ENCODE measurements at regions not wholly inside any gene's neighbourhood (a gene's known extent, or its start where the extent isn't known, plus 50 kb on each side); places are given as distances from the start of the nearest gene placed in this dataset.

DNA sequence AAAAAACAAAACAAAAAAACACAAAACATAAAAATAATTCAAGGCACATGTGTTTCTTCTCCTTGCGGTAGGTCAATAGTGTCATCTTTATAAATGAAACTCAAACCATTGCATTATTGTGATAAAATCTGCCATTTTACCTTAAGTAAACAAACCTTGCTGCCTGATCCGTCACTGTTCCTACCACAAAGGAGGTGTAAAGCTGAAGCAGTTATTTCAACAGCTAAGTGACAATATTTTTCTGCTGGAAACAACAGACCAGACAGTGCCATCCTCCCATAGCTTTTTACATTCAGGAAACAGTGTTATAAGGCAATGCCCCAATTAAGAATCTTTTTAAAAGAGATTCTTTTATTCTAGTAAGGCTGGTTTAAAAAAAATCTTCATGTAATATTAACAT lies 242.7 kb downstream of the PPP1R2C start:
- Histone ChIP-seq H3K4me3 (ENCODE audit: low read length, poor library complexity, severe bottlenecking) (no peak overlapping the region), H3F3A (ENCODE audit: low read depth) (no peaks in the 10 kb centered on the region), H3K9me3 (ENCODE audit: insufficient read depth, low read depth, low read length) (no peaks in the 10 kb centered on the region), H3K4me1 (ENCODE audit: insufficient read depth, low read length, poor library complexity, severe bottlenecking) (no peaks in the 10 kb centered on the region), H3K9ac (ENCODE audit: low read depth, low read length, poor library complexity, severe bottlenecking) (no peak overlapping the region), H3K79me2 (ENCODE audit: insufficient read depth, low read length) (no peaks in the 10 kb centered on the region), H3K9me2 (replicated peaks; ENCODE audit: low read depth, low read length) (no peaks in the 10 kb centered on the region), H3K4me2 (ENCODE audit: low read depth, low read length, poor library complexity, severe bottlenecking) (no peak overlapping the region), H2AFZ (ENCODE audit: low read length) (no peak overlapping the region), H4K20me1 (ENCODE audit: insufficient read depth, low read length, poor library complexity, severe bottlenecking) (no peaks in the 10 kb centered on the region), H3K36me3 (ENCODE audit: insufficient read depth, low read length) (no peaks in the 10 kb centered on the region), H3K27me3 (ENCODE audit: insufficient read depth, low read length, poor library complexity, severe bottlenecking) (no peaks in the 10 kb centered on the region)
- TF ChIP-seq, protein P1, sequence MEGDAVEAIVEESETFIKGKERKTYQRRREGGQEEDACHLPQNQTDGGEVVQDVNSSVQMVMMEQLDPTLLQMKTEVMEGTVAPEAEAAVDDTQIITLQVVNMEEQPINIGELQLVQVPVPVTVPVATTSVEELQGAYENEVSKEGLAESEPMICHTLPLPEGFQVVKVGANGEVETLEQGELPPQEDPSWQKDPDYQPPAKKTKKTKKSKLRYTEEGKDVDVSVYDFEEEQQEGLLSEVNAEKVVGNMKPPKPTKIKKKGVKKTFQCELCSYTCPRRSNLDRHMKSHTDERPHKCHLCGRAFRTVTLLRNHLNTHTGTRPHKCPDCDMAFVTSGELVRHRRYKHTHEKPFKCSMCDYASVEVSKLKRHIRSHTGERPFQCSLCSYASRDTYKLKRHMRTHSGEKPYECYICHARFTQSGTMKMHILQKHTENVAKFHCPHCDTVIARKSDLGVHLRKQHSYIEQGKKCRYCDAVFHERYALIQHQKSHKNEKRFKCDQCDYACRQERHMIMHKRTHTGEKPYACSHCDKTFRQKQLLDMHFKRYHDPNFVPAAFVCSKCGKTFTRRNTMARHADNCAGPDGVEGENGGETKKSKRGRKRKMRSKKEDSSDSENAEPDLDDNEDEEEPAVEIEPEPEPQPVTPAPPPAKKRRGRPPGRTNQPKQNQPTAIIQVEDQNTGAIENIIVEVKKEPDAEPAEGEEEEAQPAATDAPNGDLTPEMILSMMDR (conservative IDR thresholded peaks at IDR 0.05; ENCODE audit: low read length), result no peak
- TF ChIP-seq EZH2phosphoT487 (IDR thresholded peaks at IDR 0.05; ENCODE audit: borderline replicate concordance), result no peak

DNA sequence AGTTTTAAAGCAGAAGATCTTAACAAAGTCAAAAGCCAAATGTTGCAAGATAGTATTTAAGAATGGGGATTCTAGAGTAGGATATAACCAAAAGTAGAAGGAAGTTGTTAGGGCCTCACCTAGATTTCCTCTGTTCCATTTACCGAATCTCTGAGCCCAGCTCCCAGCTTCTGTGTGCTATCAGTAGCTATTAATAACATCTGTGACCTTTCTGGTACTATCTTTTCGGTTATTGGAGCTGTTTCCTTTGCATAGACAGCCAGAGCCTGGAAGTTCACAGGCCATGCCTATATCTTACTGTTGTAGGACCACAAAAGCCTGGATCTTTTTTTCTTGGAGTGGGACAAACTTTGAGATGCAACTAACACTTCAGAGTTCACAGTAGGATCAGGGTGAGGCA lies 244.2 kb downstream of the PPP1R2C start:
- H3K27me3 ChIP-seq (ENCODE audit: insufficient read depth, low read length, poor library complexity, severe bottlenecking), result no peaks in the 10 kb centered on the region
- H3K4me2 ChIP-seq (ENCODE audit: low read depth, low read length, poor library complexity, severe bottlenecking), result no peak overlapping the region
- no peaks in the 10 kb centered on the region for H3K4me1 ChIP-seq (ENCODE audit: insufficient read depth, low read length, poor library complexity, severe bottlenecking)
- no peaks in the 10 kb centered on the region for H3K36me3 ChIP-seq (ENCODE audit: insufficient read depth, low read length)
- H3K9me3 ChIP-seq (ENCODE audit: insufficient read depth, low read depth, low read length), result no peaks in the 10 kb centered on the region
- no peak overlapping the region for H2AFZ ChIP-seq (ENCODE audit: low read length)
- H3F3A ChIP-seq (ENCODE audit: low read depth), result no peaks in the 10 kb centered on the region
- H3K9me2 ChIP-seq (replicated peaks; ENCODE audit: low read depth, low read length), result no peaks in the 10 kb centered on the region
- no peaks in the 10 kb centered on the region for H4K20me1 ChIP-seq (ENCODE audit: insufficient read depth, low read length, poor library complexity, severe bottlenecking)
- H3K4me3 ChIP-seq (ENCODE audit: low read length, poor library complexity, severe bottlenecking), result no peak overlapping the region
- no peak overlapping the region for H3K9ac ChIP-seq (ENCODE audit: low read depth, low read length, poor library complexity, severe bottlenecking)
- no peaks in the 10 kb centered on the region for H3K79me2 ChIP-seq (ENCODE audit: insufficient read depth, low read length)
- TF ChIP-seq, protein P1 (conservative IDR thresholded peaks at IDR 0.05; ENCODE audit: low read length), result no peak
- TF ChIP-seq EZH2phosphoT487 (IDR thresholded peaks at IDR 0.05; ENCODE audit: borderline replicate concordance), result no peak

DNA sequence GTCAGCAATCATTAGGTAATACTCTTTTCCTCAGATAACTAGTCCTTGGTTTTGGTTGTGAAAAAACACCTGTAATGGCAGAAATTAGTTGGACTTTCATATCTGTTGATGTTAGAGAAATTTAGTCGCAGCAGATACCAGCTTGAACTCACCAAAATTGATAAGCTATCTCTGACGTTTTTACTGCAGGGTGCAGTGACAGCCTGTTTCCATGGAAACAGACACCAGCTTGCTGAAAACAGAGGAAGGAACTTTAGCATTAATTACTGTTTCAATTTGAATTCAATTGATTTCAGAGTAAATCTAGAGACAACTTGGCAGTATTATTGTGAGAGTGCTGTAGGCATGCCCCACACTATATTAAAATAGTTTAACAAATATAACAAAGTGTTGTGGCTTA lies 246.5 kb downstream of the PPP1R2C start:
- no peaks in the 10 kb centered on the region for H3K4me1 ChIP-seq (ENCODE audit: insufficient read depth, low read length, poor library complexity, severe bottlenecking)
- no peaks in the 10 kb centered on the region for H3K79me2 ChIP-seq (ENCODE audit: insufficient read depth, low read length)
- H3K36me3 ChIP-seq (ENCODE audit: insufficient read depth, low read length), result no peaks in the 10 kb centered on the region
- no peak overlapping the region for H3K4me2 ChIP-seq (ENCODE audit: low read depth, low read length, poor library complexity, severe bottlenecking)
- H2AFZ ChIP-seq (ENCODE audit: low read length), result no peak overlapping the region
- no peaks in the 10 kb centered on the region for H3K27me3 ChIP-seq (ENCODE audit: insufficient read depth, low read length, poor library complexity, severe bottlenecking)
- H3K9me2 ChIP-seq (replicated peaks; ENCODE audit: low read depth, low read length), result no peaks in the 10 kb centered on the region
- H4K20me1 ChIP-seq (ENCODE audit: insufficient read depth, low read length, poor library complexity, severe bottlenecking), result no peaks in the 10 kb centered on the region
- H3F3A ChIP-seq (ENCODE audit: low read depth), result no peaks in the 10 kb centered on the region
- H3K9me3 ChIP-seq (ENCODE audit: insufficient read depth, low read depth, low read length), result no peaks in the 10 kb centered on the region
- no peak for TF ChIP-seq EZH2phosphoT487 (IDR thresholded peaks at IDR 0.05; ENCODE audit: borderline replicate concordance)
- TF ChIP-seq, protein P1 (conservative IDR thresholded peaks at IDR 0.05; ENCODE audit: low read length), result no peak
- H3K9ac ChIP-seq (ENCODE audit: low read depth, low read length, poor library complexity, severe bottlenecking), result no peak overlapping the region
- H3K4me3 ChIP-seq (ENCODE audit: low read length, poor library complexity, severe bottlenecking), result no peak overlapping the region

Data from Loucy (cell line).